ENCODE measurements at regions not wholly inside any gene's neighbourhood (a gene's known extent, or its start where the extent isn't known, plus 50 kb on each side); places are given as distances from the start of the nearest gene placed in this dataset.
"Not testable (repeated sequence)": the region's sequence is repeated elsewhere in the genome, so short reads cannot be mapped to it uniquely, and the experiment has no call there.

DNA sequence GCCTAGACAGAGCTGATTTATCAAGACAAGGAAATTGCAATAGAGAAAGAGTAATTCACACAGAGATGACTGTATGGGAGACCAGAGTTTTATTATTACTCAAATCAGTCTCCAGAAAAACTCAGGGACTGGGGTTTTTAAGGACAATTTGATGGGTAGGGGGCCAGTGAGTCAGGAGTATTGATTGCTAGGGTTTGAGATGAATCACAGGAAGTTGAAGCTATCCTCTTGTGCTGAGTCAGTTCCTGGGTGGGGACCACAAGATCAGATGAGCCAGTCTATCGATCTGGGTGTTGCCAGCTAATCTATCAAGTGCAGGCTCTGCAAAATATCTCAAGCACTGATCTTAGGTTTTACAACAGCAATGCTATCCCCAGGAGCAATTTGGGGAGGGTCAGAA lies 87.4 kb upstream of the TGIF2LY start:
- H3K27ac ChIP-seq (ENCODE audit: insufficient read depth in 1 of 2, low read depth in 1 of 2, low read length in 2 of 2, poor library complexity in 1 of 2, severe bottlenecking in 2 of 2); H3K27me3 ChIP-seq (replicated peaks in 2 of 5; ENCODE audit: control insufficient read depth in 4 of 5, insufficient read depth in 5 of 5, low read length in 4 of 5); H3K9me3 ChIP-seq (ENCODE audit: control extremely low read depth in 1 of 5, control insufficient read depth in 4 of 5, insufficient read depth in 2 of 5, low read depth in 1 of 5, low read length in 4 of 5); CTCF ChIA-PET; H3K36me3 ChIP-seq (ENCODE audit: control insufficient read depth in 4 of 4, insufficient read depth in 4 of 4, low read length in 3 of 4); H3K4me3 ChIP-seq (ENCODE audit: control insufficient read depth in 1 of 7, extremely low read depth in 1 of 7, insufficient read depth in 4 of 7, low read depth in 2 of 7, low read length in 6 of 7); POLR2A ChIA-PET; H3K4me1 ChIP-seq (ENCODE audit: control extremely low read depth in 1 of 4, control insufficient read depth in 4 of 4, insufficient read depth in 4 of 4, low read length in 3 of 4); DNase-seq: not testable (repeated sequence)
- WGBS (ENCODE audit: insufficient coverage), result no CpG with 5 or more reads among the region's 1 CpG

DNA sequence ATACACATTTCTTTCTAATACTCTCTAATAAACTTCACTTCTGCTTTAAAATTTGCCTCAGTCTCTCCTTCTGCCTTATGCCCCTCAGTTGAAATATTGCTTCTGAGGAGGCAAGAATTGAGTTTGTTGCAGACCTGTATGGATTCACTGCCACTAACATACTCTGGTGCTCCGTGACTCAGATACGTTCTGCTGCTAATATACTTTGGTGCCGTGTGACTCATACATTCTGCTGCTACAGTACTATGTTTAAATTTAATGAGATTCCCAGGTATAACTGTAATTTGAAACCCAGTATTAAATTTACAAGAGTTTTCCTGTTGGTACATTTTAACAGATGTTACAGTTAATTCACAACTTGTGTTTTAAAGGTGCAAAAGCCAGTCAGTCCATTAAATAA lies 84.3 kb upstream of the TGIF2LY start:
- H3K4me3 ChIP-seq (ENCODE audit: control insufficient read depth in 1 of 7, extremely low read depth in 1 of 7, insufficient read depth in 4 of 7, low read depth in 2 of 7, low read length in 6 of 7); H3K36me3 ChIP-seq (ENCODE audit: control insufficient read depth in 4 of 4, insufficient read depth in 4 of 4, low read length in 3 of 4); H3K27ac ChIP-seq (ENCODE audit: insufficient read depth in 1 of 2, low read depth in 1 of 2, low read length in 2 of 2, poor library complexity in 1 of 2, severe bottlenecking in 2 of 2); CTCF ChIA-PET; H3K9me3 ChIP-seq (ENCODE audit: control extremely low read depth in 1 of 5, control insufficient read depth in 4 of 5, insufficient read depth in 2 of 5, low read depth in 1 of 5, low read length in 4 of 5); POLR2A ChIA-PET; DNase-seq; H3K27me3 ChIP-seq (replicated peaks in 2 of 5; ENCODE audit: control insufficient read depth in 4 of 5, insufficient read depth in 5 of 5, low read length in 4 of 5); H3K4me1 ChIP-seq (ENCODE audit: control extremely low read depth in 1 of 4, control insufficient read depth in 4 of 4, insufficient read depth in 4 of 4, low read length in 3 of 4): not testable (repeated sequence)
- no CpG with 5 or more reads among the region's 3 CpGs for WGBS (ENCODE audit: insufficient coverage)

DNA sequence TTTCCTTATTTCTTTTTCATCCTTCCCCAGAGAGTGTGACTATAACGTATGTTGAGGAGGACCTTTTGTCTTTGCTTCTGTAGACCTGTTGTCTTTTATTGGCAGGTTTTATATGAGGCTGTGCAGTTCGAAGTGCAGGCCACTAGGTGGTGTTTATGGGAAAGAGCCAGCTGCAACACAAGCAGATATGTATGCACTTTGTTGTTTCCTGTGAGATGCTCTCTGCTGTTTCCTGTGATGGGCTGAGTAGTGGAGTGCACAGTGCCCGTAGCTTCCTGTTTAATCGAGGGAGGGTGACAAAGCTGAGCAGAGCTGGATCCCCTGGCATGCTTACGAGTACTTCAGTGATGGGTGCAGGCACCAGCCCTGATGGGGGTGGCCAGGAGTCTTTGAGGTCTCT lies 51.8 kb upstream of the TGIF2LY start:
- CTCF ChIA-PET; H3K4me3 ChIP-seq (ENCODE audit: control insufficient read depth in 1 of 7, extremely low read depth in 1 of 7, insufficient read depth in 4 of 7, low read depth in 2 of 7, low read length in 6 of 7); H3K27me3 ChIP-seq (replicated peaks in 2 of 5; ENCODE audit: control insufficient read depth in 4 of 5, insufficient read depth in 5 of 5, low read length in 4 of 5); H3K36me3 ChIP-seq (ENCODE audit: control insufficient read depth in 4 of 4, insufficient read depth in 4 of 4, low read length in 3 of 4); H3K9me3 ChIP-seq (ENCODE audit: control extremely low read depth in 1 of 5, control insufficient read depth in 4 of 5, insufficient read depth in 2 of 5, low read depth in 1 of 5, low read length in 4 of 5); H3K4me1 ChIP-seq (ENCODE audit: control extremely low read depth in 1 of 4, control insufficient read depth in 4 of 4, insufficient read depth in 4 of 4, low read length in 3 of 4); H3K27ac ChIP-seq (ENCODE audit: insufficient read depth in 1 of 2, low read depth in 1 of 2, low read length in 2 of 2, poor library complexity in 1 of 2, severe bottlenecking in 2 of 2); POLR2A ChIA-PET: not testable (repeated sequence)
- DNase-seq, result peak in 1 of 3 donors; percentile 3
- no CpG with 5 or more reads among the region's 5 CpGs for WGBS (ENCODE audit: insufficient coverage)
